PC-9 (cell line): ENCODE measurements at regions not wholly inside any gene's neighbourhood (a gene's known extent, or its start where the extent isn't known, plus 50 kb on each side); places are given as distances from the start of the nearest gene placed in this dataset.
"Not testable (repeated sequence)": the region's sequence is repeated elsewhere in the genome, so short reads cannot be mapped to it uniquely, and the experiment has no call there.

Experiments
- CTCF ChIP-seq: fragments of 200-600 bp; sonication (generic); conservative IDR thresholded peaks from 2 replicates; pipeline ENCODE4 v1.6.1; 2017; ENCODE audit warnings: mixed run types, antibody characterized with exemption, mild to moderate bottlenecking, moderate library complexity
- EZH2 ChIP-seq: fragments of 200-600 bp; sonication (generic); IDR thresholded peaks from 2 replicates; pipeline ENCODE4 v1.8.0; 2017; ENCODE audit warnings: antibody characterized with exemption, low read depth

GRCh38 chrX:3531435-3531834 lies 182.0 kb downstream of the PRKX start:
- TF ChIP-seq CTCF, EZH2: not testable (repeated sequence)
